NB4 (cell line): ENCODE measurements at regions not wholly inside any gene's neighbourhood (a gene's known extent, or its start where the extent isn't known, plus 50 kb on each side); places are given as distances from the start of the nearest gene placed in this dataset.

ENCODE experiments used
- MYC ChIP-seq: IDR thresholded peaks from 2 replicates; pipeline ENCODE4 v1.6.1; 2011; ENCODE audit warnings: low read depth, low read length
- POLR2A ChIP-seq: IDR thresholded peaks from 2 replicates; pipeline ENCODE4 v1.6.1; 2011; ENCODE audit warnings: mild to moderate bottlenecking; ENCODE audit not compliant: insufficient read length; ENCODE audit errors: extremely low read depth
- TF ChIP-seq, protein P1 (sequence below): IDR thresholded peaks from one replicate; pipeline ENCODE4 v1.5.1; 2012; ENCODE audit warnings: low read depth, low read length
- TF ChIP-seq, protein P2 (sequence below): IDR thresholded peaks from 2 replicates; pipeline ENCODE4 v1.6.1; 2011; ENCODE audit warnings: low read depth, low read length

DNA sequence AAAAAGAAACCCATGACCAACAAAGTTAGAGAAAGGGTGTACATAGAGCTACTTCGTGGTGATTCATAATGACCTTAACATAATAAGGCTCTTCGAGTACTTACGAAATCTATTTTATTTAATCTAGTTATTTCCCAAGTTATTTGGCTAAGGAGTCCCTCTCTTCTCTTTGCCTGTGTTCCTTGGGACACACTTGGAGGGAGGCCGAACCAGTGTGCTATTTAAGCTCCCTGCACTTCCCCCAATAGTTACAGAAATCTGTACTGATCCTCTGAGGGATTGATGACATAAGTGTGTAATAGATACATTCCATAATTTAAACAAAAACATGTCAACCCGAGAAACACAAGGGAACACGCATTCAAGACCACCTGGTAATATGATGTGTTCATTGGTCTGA, 351.1 kb downstream of the GATA3 start:
- no peak for TF ChIP-seq POLR2A
- TF ChIP-seq, protein P1, sequence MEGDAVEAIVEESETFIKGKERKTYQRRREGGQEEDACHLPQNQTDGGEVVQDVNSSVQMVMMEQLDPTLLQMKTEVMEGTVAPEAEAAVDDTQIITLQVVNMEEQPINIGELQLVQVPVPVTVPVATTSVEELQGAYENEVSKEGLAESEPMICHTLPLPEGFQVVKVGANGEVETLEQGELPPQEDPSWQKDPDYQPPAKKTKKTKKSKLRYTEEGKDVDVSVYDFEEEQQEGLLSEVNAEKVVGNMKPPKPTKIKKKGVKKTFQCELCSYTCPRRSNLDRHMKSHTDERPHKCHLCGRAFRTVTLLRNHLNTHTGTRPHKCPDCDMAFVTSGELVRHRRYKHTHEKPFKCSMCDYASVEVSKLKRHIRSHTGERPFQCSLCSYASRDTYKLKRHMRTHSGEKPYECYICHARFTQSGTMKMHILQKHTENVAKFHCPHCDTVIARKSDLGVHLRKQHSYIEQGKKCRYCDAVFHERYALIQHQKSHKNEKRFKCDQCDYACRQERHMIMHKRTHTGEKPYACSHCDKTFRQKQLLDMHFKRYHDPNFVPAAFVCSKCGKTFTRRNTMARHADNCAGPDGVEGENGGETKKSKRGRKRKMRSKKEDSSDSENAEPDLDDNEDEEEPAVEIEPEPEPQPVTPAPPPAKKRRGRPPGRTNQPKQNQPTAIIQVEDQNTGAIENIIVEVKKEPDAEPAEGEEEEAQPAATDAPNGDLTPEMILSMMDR = no peak
- TF ChIP-seq, protein P2, sequence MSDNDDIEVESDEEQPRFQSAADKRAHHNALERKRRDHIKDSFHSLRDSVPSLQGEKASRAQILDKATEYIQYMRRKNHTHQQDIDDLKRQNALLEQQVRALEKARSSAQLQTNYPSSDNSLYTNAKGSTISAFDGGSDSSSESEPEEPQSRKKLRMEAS = no peak
- TF ChIP-seq MYC = no peak
